GM06990 (cell line): ENCODE measurements at regions not wholly inside any gene's neighbourhood (a gene's known extent, or its start where the extent isn't known, plus 50 kb on each side); places are given as distances from the start of the nearest gene placed in this dataset.

Experiments used
- DNase-seq: peaks from one replicate; pipeline ENCODE4 v3.0.0-alpha.2; 2011; ENCODE audit not compliant: insufficient read length; ENCODE audit errors: extremely low read depth
- H3K27me3 ChIP-seq: replicated peaks from 2 replicates; pipeline ENCODE4 v1.6.0; 2011; ENCODE audit warnings: low read length; ENCODE audit not compliant: control insufficient read depth, insufficient read depth
- H3K36me3 ChIP-seq: 2 replicates; pipeline ENCODE4 v1.5.1; 2011; ENCODE audit warnings: low read length; ENCODE audit not compliant: control insufficient read depth, insufficient read depth
- H3K4me3 ChIP-seq: replicated peaks from 2 replicates; pipeline ENCODE4 v1.5.1; 2011; ENCODE audit warnings: low read depth, mild to moderate bottlenecking, control low read depth, low read length
- TF ChIP-seq, protein P1 (sequence below): IDR thresholded peaks from 2 replicates; pipeline ENCODE4 v1.5.1; 2011; ENCODE audit warnings: low read length, control low read depth, mild to moderate bottlenecking, inconsistent platforms; ENCODE audit not compliant: insufficient read depth, poor library complexity, severe bottlenecking

DNA sequence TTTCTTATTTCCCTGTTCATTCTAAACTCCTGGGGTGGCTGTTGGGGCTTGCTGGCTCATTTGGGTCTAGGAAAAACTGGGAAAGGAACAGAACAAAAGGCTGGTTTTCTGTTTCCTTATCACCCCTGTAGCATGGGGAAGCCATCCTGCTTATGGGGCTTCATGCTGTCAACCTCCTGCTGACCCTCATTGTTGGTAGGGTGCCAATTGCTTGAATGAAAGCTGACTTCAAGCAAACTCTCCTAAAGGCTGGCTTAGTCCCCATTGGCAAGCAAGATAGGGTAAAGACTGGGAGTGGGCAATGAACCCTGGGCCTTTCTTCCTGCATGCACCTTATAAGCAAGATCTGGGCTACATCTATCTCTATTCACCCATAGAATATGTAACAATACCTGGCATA is 511.6 kb downstream of the DMAC1 start:
- H3K36me3 ChIP-seq, result no peaks in the 10 kb centered on the region
- no peaks in the 10 kb centered on the region for H3K27me3 ChIP-seq
- DNase-seq, result no peak
- no peak overlapping the region for H3K4me3 ChIP-seq
- TF ChIP-seq, protein P1, sequence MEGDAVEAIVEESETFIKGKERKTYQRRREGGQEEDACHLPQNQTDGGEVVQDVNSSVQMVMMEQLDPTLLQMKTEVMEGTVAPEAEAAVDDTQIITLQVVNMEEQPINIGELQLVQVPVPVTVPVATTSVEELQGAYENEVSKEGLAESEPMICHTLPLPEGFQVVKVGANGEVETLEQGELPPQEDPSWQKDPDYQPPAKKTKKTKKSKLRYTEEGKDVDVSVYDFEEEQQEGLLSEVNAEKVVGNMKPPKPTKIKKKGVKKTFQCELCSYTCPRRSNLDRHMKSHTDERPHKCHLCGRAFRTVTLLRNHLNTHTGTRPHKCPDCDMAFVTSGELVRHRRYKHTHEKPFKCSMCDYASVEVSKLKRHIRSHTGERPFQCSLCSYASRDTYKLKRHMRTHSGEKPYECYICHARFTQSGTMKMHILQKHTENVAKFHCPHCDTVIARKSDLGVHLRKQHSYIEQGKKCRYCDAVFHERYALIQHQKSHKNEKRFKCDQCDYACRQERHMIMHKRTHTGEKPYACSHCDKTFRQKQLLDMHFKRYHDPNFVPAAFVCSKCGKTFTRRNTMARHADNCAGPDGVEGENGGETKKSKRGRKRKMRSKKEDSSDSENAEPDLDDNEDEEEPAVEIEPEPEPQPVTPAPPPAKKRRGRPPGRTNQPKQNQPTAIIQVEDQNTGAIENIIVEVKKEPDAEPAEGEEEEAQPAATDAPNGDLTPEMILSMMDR, result no peak

DNA sequence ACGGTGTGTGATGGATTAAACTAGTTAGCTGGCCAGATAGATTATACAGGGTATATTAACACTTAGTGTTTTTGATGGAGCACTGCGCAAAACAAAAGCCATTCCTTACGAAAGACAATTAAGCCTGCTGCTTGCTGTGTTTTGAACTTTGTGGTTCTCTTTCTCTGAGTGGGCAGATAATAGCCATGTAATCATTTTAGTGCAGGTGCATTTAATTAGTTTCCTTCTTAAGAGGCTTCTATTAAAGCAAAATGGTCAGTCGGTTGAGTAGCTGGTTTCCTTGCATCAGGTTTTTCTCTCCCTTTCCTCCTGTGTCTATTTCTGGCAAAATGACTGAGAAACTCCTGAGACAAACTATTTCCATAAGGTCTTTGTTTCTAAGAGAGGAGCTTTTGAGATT is 512.5 kb downstream of the DMAC1 start:
- TF ChIP-seq, protein P1, result no peak
- DNase-seq, result no peak
- Histone ChIP-seq H3K27me3 (no peaks in the 10 kb centered on the region), H3K36me3 (no peaks in the 10 kb centered on the region), H3K4me3 (no peak overlapping the region)

DNA sequence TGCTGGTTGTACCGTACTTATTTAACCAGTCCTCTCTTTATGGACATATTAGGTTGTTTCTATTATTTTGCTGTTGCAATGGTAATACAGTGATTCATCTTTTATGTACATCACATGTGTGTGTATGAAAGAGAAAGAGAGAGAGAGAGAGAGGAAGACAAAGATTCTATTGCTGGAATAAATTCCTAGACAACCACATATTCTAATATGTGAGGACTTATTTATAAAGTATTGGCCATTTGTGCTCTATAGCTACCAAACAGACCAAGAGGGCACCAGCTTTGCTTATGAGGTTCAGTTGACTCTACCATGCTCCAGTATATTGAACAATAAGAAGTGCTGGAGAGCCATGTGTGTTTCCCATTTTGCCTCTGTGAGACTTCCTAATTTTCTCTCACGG is 513.5 kb downstream of the DMAC1 start:
- H3K4me3 ChIP-seq, result no peak overlapping the region
- H3K27me3 ChIP-seq, result no peaks in the 10 kb centered on the region
- DNase-seq, result no peak
- TF ChIP-seq, protein P1, result no peak
- H3K36me3 ChIP-seq, result no peaks in the 10 kb centered on the region

DNA sequence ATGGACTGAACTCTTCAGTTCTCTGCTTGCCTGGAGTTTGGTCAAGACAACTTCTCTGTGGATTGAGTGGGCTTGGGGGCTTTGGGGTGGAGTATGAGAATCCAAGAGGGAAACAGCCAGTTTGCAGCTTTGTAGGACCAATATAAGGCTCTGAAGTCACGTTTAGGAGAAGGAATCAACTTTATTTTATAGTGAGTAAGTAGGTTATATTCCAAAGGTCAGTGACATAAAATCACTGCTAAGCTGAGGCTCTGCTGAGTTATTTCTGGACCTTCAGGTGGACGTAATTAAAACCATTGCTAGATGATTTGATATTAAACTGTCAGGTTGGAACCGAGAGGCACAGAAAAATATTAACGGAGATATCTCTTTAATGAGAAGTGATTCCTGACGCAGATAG is 514.4 kb downstream of the DMAC1 start:
- Histone ChIP-seq H3K4me3 (no peak overlapping the region), H3K36me3 (no peaks in the 10 kb centered on the region), H3K27me3 (no peaks in the 10 kb centered on the region)
- no peak for DNase-seq
- TF ChIP-seq, protein P1, result no peak

DNA sequence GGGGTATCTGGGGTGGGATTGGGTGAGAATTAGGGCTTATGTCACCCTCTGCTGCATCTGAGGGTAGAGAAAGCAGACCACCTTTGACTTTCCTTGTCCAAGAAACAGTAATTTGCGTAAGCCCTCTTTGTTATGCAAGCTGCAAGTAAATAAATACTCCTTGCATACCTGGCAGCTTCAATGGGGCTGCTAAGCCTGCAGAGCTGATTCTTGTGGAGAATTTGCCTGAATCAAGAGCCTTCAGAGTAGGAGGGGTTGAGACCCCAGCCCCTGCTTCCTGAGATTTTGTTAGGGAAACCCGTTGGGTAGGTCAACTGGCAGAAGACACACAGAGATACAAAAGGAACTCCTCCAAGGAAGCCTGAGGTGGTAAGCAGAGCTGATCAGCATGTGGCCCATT is 515.1 kb downstream of the DMAC1 start:
- no peak overlapping the region for H3K4me3 ChIP-seq
- no peak for DNase-seq

DNA sequence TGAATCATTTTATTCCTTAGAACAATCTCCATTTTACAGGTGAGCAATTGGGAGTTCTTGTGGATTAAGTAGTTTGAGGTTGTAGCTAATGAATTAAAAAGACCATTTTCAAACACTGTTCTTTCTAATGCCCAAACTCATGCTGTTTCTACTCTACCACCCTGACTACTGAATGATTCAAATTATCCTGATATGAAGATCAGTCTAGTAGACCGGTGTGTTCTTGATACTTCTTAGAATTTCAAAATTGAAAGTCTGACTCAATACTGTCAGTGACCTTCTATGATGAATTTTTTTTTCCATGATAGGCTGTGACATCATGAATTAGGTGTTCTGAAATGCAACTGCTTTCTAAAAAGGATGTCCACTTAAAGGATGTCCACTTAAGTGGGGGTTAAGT is 515.5 kb downstream of the DMAC1 start:
- Histone ChIP-seq H3K36me3 (no peaks in the 10 kb centered on the region), H3K27me3 (no peaks in the 10 kb centered on the region), H3K4me3 (no peak overlapping the region)
- DNase-seq, result no peak
- TF ChIP-seq, protein P1, result no peak

More for the DNA sequence above, 515.1 kb downstream of the DMAC1 start:
- TF ChIP-seq, protein P1, result no peak
- H3K27me3 ChIP-seq, result no peaks in the 10 kb centered on the region
- no peaks in the 10 kb centered on the region for H3K36me3 ChIP-seq
